GM18951 (cell line): ENCODE measurements at regions not wholly inside any gene's neighbourhood (a gene's known extent, or its start where the extent isn't known, plus 50 kb on each side); places are given as distances from the start of the nearest gene placed in this dataset.

Source experiments
- POLR2A ChIP-seq: IDR thresholded peaks from 4 replicates; pipeline ENCODE4 v1.6.1; 2011; ENCODE audit warnings: mild to moderate bottlenecking; ENCODE audit not compliant: insufficient read length, insufficient read depth; ENCODE audit errors: extremely low read depth
- in situ Hi-C: fragments of 300-500 bp; cut with MboI; formaldehyde crosslinking; loops from one replicate; pipeline ENCODE4 v1.12.0; 2022; ENCODE audit warnings: low sequenced_read_pairs, mixed read lengths, inconsistent platforms; ENCODE audit not compliant: unreplicated experiment

DNA sequence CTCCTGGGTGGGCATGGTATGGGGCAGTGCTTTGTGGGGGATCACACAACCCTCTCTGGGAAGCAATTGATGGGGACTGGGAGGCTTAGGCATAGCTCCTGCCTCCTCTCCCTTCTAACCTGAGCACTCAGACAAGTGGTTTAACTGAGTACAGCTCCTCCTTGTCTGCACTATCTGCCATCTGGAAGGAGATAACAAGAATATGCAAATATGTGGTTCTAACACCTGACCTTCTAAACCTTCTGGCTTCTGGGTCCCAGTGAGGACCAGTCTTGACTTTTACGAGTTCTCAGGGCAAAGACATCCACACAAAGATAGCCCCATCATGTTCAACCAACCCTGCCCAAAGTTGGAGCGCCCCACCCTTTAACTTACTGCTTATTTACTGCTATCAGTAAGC is 381.0 kb upstream of the TSHZ3 start:
- no peak for TF ChIP-seq POLR2A
- in situ Hi-C loops, result no loop called here

DNA sequence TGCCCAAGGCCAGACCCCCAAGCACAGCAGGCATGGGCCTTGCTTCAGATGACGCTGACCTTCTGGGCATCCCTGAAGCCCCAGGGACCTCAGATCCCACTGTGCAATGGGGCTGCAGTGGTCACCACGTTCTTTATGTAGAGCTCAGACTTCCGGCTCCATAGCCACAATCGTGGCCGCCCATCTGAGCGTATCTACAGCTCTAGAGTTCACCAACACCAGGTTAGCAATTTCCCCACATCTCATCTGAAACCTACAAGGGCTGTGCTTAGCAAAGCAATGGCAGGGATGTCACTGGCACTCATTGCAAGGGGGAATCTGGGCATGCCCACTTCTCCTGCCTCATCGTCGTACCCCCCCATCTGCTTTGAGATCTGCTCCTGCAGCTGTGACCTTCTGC is 384.4 kb upstream of the TSHZ3 start:
- in situ Hi-C loops, result no loop called here
- no peak for TF ChIP-seq POLR2A

DNA sequence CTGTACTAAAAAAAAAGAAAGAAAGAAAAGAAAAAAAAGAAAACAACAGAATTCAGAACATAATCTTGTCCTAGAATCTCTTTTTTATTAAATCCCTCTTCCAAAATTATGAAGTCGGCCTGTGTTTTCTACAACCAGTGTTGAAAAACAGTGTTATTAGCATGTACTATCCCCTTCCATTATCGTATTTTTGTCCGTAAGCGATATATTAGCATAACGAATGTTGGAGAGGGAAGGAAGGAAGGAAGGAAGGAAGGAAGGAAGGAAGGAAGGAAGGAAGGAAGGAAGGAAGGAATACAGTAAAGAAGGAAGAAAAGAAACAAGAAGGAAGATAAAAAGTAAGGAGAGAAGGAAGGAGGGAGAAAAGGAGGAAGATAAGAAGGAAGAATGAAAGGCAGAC is 393.0 kb upstream of the TSHZ3 start:
- in situ Hi-C loops, result no loop called here
- TF ChIP-seq POLR2A, result no peak

DNA sequence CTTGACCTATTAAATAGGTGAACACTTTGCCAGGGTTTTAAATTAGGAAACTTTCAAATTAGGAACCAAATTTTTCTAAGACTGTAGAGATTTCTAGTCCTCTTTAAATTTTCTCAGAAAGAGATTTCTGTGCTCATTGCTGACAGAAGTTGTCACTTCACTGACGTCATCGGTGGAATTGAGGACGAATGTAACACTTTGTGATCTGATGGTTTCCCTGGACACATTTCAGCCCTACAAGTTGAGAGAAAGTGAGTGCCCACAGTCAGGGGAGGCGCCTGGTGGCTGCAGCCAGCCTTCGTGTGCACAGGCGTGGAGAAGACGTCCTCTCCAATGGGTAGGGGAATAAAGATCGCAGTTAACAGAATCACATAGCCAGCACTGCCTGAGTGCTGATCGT is 396.5 kb upstream of the TSHZ3 start:
- no peak for TF ChIP-seq POLR2A
- in situ Hi-C loops, result no loop called here

DNA sequence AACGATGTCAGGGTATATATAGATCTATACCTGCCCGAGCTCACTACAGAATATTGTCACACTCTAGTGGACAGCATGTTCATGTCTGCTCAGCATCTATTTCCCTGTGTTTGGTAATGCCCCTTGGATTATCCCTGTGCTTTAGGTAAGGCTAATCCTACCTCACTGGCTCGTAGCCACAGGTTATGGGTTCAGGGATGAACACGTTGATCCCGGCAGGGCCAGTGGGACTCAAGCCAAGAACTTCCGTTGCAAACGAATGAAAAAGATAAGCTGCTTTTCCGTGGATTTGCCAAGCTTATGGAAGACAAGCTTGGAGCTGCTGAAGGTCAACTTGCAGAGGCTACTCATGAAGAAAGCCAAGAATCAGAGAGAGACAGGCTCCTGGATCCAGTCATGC is 400.0 kb upstream of the TSHZ3 start:
- in situ Hi-C loops, result no loop called here
- no peak for TF ChIP-seq POLR2A

DNA sequence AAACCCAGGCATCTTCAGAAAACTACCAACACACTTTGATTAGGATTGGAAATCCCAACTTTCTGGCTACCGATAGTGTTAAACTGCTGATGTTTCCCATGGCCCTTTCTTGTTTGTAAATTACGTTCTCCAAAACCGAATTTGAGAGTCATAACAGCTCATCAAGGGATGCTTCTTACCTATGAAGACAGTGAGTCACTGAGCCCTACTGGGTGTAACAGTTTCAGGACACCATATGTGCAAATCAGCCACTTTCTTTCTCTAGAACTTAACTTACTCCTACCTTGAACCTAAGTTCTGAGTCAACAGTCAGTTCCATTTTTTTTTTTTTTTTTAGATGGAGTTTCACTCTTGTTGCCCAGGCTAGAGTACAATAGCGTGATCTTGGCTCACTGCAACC is 410.1 kb upstream of the TSHZ3 start:
- no peak for TF ChIP-seq POLR2A
- in situ Hi-C loops, result no loop called here

DNA sequence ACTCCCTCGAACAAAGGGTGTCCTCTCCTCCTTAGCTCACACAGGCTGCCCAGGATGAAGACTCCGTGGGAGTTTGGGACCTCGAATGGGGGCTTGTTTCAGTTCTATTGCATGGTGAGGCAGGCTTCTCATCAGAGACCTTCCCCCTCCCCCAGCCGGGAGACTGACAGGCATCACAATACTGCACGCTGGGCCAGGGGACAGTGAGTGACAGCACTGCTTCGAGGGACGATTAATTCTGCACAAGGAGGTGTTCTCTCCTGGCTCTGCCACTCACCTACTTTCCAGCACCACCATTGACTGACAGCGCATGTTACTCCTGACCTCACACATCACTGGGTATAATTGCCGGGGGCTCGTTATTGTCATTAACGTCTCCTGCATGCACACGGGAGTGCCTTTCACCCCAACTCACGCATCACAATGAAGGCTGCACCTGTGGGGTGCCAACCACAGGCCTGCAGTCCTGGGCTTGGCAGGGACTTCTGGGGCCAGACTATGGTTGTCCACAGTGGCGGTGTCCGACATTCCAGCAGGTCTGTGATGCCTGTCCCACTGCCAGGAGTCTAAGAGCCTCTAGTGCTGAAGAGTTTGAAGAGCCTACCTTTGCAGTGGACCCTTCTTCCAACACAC is 412.2 kb upstream of the TSHZ3 start:
- in situ Hi-C loops, result no loop called here
- TF ChIP-seq POLR2A, result no peak

DNA sequence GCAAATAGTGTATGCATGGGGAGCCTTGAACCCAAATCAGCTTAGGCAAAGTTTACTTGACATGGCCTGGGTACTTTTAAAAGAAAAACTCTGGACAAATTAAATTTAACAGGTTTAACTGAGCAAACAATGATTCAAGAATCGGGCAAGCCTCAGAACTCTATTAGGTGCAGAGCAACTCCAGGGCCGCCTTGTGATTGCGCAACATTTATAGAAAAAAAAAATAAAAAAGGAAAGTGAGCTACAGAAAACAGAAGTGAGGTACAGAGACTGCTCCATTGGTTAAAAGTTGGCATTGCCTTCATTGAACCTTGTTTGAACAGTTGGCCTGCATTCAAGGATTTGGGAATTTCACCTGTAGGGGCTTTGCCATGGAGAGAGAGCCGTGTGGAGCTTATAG is 421.0 kb upstream of the TSHZ3 start:
- TF ChIP-seq POLR2A, result no peak
- in situ Hi-C loops, result no loop called here

DNA sequence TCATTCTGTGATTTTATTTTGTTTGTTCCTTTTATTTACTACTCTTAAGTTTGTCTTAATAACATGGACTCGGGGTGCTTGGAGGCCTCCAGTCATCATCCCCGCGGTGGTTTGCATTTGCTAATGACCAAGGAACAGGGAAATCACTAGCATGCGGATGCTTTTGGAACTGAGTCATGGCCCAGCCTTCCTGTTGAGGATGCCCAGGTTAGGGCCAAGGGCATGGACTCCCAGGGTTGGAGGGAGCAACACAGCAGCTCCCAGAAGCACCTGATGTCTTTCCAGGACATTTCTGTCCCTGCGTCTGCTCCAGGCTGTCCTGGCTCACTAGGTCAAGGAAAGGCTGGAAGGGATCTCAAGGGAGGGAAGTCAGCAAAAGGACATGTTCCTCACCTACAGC is 423.7 kb upstream of the TSHZ3 start:
- in situ Hi-C loops, result no loop called here
- TF ChIP-seq POLR2A, result no peak

DNA sequence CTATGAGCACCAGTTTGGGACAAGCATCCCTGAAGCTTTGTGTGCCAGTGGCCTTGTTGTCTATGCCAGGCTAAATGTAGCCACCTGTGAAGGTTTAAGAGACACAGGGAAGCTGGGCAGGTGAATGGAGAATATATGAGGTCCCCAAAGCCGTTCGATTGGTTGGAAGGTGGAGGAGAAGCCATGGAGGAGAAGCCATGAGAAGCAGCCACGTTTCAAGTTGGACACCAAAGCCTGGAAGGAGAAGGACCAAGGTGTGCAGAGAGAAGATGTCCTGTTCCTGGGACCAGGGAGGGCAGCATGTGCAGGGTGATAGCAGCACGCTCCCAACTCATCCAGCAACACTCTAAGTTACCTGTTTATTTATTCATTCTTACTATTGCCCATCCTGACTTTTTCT is 432.3 kb upstream of the TSHZ3 start:
- in situ Hi-C loops, result no loop called here
- no peak for TF ChIP-seq POLR2A

DNA sequence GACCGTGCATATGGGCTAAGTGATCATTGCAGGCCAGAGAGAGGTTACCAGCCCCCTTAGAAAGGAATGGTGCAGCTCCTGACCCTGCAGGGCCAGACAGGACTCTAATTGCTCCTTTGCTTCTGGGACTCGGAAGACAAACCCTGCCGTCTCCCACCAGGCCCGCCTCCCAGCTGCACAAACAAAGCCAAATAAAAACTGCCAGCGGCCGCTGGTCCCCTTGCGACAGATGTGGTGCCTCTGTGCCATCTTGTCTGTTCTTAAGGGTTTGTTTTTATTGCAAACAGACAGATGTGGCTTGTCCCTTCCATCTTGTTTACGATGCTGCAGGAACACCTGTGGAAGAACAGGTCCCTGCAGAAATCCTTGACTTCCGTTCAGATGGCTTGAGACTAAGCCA is 434.4 kb upstream of the TSHZ3 start:
- in situ Hi-C loops, result no loop called here
- TF ChIP-seq POLR2A, result no peak

DNA sequence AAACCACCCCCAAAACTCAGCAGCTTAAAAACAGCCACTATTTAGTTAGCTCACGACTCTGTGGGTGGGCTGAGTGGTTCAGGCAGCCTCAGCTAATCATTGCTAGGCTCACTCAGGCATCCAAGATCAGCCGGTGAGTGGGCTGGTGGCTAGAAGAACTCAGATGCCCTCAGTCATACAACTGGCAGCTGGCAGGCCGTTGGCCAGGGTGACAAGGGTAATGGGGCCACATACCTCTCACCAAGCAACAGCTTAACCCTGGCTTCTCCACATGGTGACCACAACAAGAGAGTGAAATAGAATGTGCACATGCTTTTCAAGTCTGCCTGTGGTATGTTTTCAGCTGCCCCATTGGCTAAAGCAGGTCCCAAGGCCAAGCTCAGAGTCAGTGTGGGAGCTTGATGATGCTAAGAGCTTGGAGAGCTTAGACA is 435.4 kb upstream of the TSHZ3 start:
- in situ Hi-C loops, result no loop called here
- TF ChIP-seq POLR2A, result no peak

DNA sequence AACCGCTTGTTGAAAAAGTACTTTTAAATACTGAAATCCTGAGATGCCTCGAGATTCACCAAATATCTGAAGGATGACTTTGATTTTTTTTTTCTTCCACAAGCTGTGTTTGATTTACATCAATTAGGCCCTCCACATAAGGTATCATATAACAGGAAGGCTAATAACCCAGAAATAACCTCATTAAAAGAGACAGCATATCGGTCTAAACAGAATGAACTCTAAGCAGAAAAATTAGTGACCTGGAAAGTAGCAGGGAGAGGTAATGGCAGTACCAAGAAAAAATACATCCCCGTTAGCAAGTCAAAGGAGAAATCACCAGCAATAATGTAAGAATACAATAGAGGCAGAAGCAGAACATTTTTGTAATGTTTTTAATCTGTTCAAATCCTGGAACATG is 452.4 kb upstream of the TSHZ3 start:
- in situ Hi-C loops, result no loop called here
- no peak for TF ChIP-seq POLR2A

DNA sequence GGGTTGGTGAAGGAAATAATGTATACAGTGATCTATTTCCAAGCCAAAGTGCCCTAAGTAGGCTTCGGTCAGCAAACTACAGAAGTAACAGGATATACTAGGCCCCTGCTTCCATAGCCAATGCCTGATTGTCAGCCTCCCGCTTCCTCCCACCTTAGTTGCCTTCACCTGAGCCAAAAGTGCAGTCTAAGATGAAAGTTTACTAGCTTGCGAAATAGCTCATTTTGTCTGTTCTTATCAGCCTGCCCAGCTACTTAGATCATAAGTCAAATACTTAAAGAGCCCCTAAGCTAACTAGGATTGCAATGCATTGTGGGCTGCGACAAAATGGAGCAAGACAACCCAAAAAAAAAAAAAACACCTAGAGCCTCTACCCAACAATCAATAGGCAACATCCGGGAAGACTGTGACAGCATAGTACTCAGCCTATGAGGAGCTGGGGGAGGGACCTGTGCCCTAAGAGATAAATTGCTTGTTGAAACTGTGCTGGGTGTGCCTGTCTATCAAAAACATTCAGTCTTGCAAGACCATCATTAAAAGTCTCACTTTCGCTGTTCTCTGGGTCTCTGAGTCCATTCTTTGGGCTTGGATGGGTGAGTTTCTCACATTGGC is 454.7 kb upstream of the TSHZ3 start:
- in situ Hi-C loops, result no loop called here
- TF ChIP-seq POLR2A, result no peak

DNA sequence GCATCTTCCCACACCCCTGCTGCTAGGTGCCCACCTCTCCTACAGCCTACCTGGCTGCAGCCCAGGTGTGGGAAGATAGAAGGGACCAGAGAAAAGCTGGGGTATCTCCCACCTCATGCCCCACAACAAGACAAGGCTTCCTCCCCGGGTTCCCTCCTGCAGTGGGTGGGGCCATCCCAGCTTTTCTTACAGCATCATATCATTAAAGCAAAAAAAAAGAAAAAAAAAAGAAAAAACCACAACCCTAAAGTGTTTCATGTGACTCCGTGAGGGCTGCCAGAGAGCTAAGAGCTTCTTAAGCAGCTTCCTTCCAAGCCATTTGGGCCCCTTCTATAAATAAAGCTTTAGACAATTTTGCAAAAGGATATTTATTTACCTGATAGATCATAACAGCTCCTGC is 455.4 kb upstream of the TSHZ3 start:
- in situ Hi-C loops, result no loop called here
- TF ChIP-seq POLR2A, result no peak

DNA sequence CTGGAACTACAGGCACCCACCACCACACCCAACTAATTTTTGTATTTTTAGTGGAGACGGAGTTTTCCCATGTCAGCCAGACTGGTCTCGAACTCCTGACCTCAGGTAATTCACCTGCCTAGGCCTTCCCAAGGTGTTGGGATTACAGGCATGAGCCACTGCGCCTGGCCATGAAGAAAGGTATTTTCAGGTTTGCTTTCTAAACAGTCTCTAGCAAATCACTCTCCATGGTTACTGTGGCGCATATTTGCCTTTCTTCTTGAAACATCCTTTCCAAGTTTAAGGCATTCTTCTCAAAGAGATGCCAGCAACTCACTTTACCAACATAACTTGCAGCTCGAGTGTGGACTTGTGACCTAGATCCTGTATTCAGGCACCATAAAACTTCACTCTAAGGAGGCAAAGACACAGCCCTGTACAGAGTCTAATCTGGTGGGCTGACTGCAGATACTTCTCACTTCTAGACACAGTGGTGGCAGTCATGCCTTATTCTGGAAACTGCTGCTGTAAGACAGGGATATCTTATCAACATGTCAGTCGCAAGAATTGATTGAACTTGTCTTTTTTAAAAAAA is 461.4 kb upstream of the TSHZ3 start:
- no peak for TF ChIP-seq POLR2A
- in situ Hi-C loops, result no loop called here
